ENCODE measurements at regions not wholly inside any gene's neighbourhood (a gene's known extent, or its start where the extent isn't known, plus 50 kb on each side); places are given as distances from the start of the nearest gene placed in this dataset.
A peak's percentile ranks its signal among the peaks of the same experiment; 100 is the strongest.

DNA sequence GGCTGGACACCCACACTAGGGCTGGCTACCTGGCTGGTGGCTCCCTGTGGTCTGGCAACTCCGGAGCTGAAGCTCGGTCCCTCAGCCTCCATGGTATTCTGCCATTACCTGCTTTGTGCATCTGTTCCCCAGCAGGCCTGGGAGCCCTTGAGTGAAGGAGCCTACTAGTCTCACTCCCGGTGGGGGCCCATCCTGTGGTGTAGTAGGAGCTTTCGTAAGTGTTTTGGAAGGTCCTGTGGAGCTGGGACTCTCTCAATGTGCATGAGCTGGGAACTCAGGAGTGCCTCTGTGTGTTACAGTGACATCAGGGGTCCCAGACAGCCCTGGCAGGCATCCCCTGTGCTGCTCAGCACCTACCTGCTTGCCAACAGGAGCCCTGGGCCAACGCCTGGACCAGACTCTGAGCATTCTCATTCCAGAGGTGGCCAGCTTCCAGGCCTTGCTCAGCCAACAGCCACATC is 267.1 kb downstream of the GADD45G start:
- DNase-seq, result no peak

DNA sequence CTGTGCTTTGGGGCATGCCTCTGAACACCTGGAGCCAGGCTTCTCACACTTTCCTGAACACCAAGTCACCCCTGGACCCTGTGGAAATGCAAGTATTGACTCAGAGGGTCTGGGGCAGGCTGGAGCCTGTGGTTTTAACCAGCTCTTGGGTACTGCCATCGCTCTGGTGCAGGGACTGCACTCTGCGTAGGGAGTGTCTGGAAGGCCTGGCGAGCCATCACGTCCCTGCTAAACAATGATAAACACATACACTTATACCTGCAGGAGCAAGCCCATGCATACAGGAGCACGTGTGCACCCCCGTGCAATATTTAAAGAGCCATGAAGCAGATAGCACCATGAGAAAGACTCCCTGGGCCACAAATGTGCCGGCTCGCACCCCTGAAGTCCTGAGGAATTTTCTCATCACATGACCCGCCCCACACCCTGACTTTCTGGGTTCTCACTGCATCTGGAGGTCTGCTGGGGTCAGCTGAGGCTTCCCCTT is 267.7 kb downstream of the GADD45G start:
- no peak for DNase-seq

DNA sequence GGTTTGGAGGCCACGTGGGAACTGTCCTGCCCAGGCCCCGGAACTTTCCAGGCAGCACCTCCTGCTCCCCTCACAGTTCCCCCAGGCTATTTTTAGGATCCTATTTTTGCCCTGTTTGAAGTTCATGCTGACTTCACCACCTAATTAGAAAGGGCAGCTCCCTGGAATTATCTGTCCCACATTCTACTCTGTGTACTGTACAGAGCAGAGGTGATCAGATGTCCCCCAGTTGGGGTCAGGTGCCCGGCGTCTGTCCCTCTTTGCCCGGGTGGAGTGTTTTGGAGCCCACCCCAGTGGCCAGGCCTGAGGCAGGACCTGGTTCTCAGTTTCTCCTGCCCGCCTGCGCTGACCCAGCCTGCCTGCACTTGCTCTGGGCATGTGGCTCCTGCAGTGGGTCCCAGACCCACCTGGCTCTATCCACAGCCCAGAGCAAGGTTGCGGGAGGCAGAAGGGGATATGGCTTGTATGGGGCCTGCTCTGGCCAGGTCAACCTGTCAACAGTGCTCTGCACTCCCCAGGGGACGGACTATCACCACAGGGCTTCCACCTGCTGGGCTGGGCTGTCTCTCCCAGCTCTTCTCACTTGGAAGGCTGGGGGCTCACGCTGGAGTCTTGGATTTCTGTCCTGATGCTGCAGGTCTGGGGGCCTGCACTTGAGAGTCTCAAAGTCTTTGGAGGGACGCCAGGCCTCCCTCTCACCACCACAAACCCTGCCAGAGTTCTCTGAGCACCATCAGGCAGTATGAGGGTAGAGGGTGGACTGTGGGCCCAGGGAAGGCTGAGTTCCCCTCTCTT is 268.3 kb downstream of the GADD45G start:
- no peak for DNase-seq

DNA sequence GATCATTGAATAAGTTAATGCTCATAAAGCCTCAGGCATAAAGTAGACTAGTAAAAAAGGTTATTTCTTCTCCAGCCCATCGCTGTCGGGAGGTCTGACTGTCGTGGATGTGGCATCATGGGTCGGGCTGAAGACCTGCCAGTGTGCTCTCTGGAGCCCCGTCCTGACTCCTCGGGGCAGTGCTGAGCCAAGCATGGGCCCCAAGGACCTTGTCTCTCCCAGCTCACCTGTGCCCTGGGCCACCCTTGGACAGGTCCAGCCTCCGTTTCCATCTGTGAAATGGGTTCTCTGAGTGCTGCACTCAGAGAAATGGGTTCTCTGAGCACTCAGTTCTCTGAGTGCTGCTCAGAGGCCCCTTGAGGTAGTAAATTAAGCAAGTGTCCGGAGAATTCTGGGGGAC is 269.0 kb downstream of the GADD45G start:
- no peak for DNase-seq

DNA sequence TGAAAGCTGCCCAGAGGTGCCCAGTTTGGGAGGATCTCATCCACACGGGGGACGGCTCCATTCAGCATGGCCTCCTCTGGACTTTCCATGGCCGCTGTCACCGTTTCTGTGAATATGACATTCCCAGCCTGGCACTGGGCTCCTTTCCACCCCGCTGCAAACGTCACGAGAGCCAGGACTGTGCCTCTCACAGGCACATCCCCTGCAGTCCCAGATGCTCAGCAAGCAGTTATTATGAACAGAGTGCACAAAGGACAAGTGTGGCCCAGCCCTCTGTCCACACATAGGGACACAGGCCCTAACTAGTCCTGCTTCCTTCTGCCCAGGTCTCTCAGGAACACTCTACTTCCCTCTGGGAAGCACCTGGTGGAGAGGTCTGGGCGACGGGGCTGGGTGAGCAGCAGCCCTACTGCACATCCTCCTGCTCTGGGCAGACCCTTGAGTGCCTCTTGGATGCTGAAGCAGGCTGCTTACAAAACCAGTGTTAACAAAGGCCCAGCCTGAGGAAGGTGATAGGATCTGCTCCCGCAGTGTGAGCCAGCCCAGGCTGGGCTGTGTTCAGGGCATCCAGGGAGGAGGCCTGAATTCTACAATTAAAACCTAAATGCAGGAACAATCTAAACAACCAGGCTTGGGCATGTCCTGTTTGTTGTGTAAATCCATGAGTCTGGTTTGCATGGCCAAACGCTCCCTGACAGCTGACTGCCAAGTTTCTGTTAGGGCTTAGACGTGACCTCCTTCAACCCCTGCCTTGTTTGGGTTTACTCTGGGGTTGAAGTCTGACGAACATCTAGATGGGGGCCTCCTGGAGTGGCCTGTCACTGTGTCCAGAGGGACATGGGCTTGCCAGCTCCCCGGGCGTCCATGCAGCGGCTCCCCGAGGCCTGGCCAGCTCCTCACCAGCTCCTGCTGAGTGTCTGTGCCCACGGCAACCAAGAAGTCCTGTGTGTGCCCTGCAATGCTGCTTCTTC is 269.8 kb downstream of the GADD45G start:
- DNase-seq, result peak; percentile 39

DNA sequence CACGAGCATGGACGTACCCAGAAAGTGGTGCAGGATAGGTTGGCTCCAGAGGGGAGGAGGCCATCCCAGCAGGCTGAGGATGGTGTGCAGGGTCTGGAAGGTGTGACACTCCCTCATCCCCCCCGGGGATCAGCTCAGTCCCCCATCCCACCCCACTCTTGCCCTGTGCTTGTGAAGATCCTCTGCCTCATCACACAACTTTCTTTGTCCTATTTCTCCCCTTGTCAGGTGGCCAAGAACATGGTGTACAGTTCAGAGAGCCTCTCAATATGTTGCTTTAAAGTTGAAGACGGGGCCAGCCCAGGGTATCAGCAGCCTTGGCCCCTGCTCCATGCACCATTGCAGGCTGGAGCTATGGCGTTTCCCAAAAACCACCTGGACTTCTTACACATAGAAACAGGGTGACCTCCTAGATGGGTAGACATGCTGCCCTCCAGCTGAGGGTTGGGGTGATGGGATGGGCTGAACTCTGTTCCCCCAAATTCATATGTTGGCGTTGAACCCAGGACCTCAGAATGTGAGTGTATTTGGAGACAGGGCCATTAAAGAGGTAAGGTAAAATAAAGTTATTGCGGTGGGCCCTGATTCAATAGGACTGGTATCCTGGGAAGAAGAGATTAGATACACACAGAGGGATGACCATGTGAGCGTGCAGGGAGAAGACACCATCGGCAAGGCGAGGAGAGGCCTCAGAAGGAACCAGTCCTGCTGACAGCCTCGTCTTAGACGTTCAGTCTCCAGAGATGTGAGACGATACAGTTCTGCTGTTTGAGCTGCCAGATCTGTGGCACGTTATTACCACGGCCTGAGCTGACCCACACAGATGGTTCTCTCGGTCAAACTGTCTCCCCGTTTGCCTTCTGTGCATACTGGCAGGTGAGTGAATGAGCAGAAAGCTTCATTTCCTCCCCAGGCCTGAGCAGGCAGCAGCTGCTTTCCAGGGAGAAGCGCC is 272.5 kb downstream of the GADD45G start:
- DNase-seq, result no peak

DNA sequence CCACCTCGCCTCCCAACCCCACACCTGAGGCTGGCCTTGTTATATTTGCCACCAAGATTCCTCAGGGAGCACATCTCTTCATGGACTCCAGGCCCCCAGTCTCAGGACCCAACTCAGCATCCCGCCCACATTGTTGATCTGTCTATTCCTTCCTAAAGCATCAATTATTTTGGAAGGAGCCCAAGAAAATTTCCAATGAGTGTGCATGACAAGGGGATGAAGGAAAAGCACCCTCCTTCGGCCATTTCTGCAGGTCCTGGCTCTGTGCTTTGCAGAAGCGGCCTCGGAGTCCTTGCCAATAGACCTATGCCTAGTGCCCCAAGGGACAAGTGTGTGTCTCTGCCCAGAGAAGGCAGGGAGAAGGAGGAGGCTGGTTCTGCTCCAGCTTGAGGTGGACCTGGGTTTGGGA is 273.2 kb downstream of the GADD45G start:
- DNase-seq, result no peak

DNA sequence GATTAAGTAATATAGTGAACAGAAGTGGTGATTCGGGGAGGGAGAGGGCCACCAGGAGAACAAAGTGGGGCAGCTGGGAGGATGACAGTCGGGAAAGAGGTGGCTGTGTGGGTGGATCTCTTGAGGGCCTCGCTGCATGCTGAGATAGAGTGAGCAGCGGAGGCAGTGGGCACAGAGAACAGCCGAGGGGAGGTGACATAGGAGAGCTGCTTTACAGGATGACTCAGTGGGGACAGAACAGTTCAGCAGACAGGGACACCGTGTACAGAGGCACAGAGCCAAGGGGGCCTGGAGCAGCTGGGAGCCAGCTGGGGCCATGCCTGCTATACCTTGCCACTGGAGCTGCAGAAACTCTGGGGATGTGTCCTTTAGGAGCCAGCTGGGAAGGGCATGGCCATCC is 273.9 kb downstream of the GADD45G start:
- no peak for DNase-seq

DNA sequence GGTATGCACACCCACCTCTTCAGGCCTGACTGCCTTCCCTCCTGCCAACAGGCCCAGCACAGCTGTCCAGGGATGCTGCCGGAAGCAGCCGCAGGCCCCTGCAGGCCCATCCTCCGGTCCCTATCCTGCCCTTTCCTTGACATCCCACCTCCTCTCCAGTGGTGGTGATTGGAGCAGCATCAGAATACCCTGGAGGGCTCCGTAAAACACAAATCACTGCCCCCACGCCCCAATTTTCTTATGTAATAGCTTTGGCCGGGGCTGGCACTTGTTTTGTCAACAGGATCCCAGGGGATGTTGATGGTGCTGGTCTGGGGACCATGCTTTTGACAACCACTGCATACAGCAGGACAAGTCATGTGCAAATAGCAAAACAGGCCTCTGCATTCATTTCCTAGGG is 274.5 kb downstream of the GADD45G start:
- no peak for DNase-seq

DNA sequence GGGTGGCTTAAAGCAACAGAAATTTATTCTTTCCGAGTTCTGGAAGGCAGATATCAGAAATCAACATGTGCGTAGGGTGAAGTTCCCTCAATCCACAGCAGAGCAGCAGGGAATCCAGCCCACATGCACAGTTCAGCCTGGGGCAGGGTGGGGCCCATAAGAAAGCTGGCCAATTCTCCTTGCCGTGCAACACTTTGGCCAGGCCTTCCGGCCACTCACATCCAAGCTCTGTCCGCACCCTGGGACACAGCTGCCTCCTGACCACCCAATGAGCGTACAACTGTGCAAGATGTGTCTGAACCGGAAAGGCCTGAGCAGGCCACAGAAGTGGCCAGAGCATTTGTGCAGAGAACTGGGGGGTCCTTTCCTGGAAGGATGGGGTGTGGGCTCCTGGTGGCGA is 274.9 kb downstream of the GADD45G start:
- no peak for DNase-seq

DNA sequence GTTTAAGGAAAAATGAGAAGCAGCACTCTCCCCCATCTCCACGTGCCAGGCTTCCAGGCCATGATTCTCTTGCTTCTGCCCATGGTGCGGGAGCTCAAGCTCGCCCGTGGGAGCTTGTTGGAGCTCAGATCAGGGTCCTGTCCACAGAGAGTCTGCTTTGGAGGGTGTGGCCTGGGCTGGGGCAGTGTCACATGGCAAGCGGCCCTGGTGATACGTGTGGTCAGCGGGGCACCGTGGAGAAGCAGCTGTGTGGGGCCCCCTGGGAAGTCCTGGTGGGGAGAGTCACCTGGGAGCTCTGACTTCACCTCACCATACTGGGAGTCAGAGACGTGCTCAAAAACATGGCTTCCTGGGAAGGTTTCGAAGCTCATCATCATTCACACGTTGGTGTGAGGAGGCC is 275.3 kb downstream of the GADD45G start:
- no peak for DNase-seq

DNA sequence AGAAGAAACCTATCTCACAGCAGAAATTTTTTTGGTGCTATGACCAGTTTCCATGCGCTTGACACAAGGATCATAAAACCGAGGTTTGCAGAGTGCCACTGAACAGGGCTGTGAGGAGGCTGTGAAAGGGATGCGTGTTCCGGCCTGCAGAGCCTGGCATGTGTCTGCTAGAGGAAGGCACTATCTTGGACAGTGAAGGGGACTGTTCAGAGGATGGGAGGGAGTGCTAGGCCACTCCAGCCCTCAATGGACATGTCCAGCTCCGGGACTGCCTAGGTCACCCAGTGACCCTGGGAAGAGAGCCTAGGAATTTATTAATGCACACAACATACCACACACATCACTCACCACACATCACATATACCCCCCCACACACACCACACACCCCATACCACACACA is 275.9 kb downstream of the GADD45G start:
- no peak for DNase-seq

DNA sequence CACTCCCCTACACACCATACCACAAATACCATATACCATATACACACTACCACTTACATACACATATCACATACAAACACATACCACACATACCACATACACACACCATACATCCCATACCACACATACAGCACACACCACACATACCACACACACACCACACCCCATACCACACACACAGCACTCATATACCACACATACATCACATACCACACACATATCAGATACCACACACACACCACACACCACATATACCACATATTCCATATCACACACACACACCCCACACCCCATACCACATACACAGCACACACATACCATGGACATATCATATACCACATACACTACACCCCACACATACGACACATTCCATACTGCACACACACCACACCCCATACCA is 276.6 kb downstream of the GADD45G start:
- DNase-seq, result no peak

DNA sequence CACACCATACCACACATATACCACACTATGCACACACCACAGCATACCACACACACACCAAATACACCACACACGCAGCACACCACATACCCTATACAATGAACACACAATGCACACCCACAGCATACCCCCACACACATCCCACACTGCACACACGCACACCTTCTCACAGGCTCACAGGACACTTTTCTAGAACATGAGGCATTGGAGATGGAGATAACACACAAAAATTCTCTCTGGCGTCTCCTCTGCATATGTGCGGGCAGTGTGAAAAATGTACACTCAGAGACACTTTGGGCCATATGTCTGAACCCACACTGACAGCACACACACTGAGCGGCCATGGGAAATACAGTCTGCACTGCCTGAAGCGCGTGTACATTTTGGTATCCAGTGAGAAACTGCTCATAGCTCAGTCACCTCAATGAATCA is 278.1 kb downstream of the GADD45G start:
- DNase-seq, result no peak

DNA sequence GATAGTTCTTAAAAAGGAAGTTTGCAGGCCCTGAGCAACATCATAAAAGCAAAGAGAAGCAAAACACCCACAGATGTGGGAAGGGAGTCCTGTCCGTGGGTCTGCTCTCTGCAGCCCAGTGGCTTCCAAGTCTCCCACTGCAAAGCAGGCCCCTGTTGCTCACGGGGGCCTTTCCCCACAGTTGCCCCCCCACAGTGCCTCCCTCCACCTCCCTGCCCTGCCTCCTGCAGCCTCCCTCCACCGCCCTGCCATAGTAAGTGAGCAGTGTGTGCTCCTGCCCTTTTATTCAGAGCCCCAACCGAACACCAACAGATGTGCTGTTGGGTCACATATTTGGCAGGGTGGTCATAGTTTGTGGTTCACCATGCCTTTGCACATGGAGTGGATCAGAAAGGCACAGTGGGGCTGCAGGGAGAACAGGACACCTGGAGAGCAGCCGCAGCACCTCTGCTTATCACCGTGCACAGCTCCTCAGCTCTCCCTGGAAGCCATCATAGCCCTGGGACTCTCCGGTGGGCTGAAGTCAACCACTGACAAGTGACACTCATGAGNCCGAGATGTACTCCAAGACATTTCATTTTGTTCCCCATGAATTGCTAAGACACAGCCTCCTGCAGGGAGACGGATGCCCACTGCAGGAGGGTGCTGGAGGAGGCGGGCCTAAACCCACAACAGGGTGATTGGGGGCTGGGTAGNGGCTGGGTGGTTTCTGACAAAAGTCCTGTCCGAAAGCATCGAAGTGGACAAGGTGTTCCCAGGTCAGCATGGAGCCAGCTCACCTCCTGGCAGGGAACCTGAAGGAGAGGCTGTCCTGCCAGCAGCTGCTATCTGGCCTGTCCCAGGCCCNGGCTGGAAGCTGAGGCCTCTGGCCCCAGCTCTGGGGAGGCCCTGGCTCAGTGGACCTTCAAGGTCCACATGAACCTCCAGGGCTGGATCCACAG is 278.9 kb downstream of the GADD45G start:
- DNase-seq, result no peak

DNA sequence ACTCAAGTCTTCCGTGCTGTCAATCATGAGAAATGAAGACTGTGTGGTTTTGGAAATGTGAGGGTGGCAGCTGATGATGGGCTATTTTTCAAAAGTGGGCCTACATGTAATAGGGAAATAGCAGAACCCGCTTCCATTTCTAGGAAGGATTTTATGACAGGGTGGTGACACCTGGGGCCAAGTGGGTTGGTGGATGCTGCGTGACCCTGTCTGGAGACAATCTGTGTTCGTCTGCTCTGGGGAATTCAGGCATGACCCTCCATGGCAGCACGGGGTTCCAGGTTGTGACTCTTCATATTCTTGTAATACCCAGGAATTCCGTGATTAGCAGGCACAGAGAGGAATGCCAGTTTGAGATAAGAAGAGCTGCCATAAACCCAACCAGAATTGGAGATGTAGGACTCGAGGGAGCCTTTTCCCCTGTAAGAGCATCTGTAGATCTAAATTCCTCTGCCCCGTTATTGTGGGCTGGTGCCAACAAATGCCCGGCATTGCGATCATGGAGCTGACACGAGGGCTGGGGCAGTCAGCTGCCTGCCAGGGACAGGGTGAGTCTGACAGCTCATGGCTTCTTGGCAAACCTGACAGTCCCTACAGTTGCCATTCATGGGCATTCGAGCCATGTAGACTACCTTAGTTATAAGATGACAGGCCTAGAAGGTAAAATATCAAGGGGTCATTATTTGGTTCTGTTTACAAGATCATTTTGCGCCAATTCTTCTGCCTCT is 279.7 kb downstream of the GADD45G start:
- no peak for DNase-seq

DNA sequence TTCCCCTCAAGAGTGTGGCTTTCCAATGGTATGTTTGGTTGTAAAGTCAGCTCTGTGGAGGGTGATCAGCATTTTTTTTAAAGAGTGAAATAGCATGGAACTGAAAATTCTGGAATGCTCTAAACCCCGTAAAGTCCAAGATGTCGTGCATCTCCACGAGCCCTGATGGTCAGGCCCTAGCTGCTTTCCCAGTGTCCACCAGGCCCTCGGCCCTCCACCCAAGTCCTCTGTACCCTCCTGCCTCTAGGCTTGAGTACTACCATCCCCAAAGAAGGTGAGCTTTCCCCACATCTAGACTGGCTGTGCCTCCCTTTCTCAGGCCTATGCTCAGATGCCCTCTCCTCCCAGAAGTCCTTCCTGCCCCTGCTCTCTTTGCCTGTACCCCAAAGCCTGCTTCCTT is 280.3 kb downstream of the GADD45G start:
- no peak for DNase-seq

DNA sequence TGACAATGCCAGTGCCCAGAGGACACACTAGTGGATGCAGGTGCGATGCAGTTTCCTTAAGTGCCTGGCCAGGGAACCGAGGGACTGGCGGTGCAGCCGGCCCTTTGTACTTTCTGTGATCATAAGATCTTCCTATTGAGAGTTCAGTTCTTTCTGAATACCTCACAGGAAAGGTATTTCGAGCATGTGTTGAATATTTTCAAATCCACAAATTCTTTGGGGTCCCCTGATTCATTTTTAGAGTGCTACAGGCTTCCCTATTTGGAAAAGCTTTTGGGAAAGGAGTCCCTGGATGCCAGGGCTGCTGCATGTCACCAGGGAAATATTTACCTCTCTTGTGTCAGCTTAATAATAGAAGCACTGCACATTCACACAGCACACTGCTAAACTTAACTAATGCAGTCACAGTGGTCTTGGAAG is 281.5 kb downstream of the GADD45G start:
- DNase-seq, result no peak

DNA sequence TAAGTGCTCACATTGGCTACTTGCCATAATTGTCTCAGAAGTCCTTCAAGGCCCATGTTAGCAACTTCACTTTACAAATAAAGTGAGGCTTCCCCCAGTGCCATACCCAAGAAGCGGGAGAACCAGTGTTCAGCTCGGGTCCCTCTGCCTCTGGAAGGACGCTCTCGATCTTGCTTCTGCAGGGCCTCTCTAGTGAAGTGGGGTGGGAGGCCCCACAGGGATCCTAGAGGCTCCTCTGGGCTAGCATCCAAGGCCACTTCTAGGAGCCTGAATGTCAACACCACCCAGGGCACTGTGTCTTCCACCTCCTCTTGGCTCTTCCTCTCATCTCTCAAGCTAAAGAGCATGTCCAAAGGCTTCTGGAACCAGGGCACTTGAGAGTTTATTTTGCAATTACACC is 282.5 kb downstream of the GADD45G start:
- no peak for DNase-seq

DNA sequence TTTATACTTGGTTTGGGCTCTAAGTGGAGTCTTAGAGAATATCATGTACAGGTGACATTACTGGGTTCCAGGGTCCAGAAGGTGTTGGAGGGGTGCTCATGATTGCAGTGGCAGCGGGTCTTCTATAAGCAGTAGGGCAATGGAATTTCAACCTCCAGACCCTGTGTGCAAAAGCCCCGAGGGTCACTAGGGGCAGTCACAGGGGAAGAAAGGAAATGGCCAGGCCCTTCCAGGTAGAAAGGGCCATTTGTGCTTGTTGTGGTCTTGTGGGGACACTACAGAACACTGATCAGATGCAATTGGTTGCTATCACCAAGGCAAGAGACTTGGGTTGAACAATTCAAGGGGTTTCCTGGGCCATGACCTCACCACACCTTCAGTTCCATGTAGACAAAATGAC is 283.4 kb downstream of the GADD45G start:
- no peak for DNase-seq

DNA sequence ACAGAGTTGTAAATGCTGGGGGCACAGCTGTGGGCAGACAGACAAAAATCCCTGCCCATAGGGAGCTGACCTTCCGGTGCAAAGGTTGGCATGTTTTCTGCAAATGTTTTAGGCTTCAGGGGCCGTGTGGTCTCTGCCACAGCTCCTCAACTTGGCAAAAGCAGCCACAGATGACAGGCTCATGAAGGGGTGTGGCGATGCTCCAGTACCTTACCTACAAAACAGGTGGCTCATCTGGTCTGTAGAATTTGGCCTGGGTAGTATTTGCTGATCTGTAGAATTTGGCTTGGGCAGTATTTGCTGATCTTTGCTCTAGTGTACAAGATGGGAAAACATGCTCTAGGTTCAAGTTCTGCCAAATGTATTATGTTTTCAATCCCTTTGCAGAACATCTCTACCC is 283.9 kb downstream of the GADD45G start:
- no peak for DNase-seq

All from NCI-H1105 (cell line).